HG03159 (cell line): ENCODE measurements at regions not wholly inside any gene's neighbourhood (a gene's known extent, or its start where the extent isn't known, plus 50 kb on each side); places are given as distances from the start of the nearest gene placed in this dataset.

Experiments
- ATAC-seq: cut with Tn5 transposase; IDR thresholded peaks from one replicate; pipeline ENCODE4 v1.9.1; 2021; ENCODE audit warnings: mild to moderate bottlenecking, moderate library complexity; ENCODE audit not compliant: unreplicated experiment

DNA sequence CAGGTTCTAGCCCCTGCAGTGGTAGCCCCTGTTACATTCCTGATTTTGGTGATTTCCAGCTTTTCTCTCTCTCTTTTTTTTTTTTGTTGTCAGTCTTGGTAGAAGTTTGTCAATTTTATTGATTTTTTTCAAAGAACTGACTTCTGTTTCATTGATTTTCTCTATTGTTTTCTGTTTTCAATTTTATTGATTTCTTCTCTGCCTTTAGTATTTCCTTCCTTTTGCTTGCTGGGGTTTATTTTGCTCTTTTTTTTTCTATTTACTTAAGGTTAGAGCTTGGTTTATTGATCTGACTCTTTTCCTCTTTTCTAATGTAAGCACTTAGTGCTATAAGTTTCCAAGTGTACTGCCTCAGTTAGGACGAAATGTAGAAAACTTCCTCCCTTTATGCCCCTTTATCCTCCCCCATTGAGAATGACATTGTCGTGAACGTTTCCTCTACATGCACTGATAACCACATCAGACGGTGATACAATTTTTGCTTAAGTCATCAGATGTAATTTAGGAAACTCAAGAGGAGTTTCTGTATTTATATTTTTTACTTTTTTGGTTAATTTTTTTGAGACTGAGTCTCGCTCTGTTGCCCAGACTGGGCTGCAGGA is 81.1 kb upstream of the HS6ST1 start:
- ATAC-seq = no peak

DNA sequence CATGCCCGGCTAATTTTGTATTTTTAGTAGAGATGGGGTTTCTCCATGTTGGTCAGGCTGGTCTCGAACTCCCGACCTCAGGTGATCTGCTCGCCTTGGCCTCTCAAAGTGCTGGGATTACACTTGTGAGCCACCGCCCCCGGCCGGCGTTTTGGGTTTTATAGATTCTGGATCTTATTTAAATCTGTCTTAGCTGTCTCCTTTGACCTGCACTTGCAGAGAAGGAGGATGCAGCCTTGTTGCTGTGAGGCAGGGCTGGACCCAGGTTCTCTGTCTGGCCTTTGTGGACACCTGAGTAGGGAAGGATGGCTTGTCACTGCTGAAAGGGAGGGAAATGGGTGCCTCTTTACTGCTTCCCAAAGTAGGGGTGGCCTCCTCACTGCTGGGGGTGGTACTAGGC is 83.0 kb upstream of the HS6ST1 start:
- no peak for ATAC-seq

DNA sequence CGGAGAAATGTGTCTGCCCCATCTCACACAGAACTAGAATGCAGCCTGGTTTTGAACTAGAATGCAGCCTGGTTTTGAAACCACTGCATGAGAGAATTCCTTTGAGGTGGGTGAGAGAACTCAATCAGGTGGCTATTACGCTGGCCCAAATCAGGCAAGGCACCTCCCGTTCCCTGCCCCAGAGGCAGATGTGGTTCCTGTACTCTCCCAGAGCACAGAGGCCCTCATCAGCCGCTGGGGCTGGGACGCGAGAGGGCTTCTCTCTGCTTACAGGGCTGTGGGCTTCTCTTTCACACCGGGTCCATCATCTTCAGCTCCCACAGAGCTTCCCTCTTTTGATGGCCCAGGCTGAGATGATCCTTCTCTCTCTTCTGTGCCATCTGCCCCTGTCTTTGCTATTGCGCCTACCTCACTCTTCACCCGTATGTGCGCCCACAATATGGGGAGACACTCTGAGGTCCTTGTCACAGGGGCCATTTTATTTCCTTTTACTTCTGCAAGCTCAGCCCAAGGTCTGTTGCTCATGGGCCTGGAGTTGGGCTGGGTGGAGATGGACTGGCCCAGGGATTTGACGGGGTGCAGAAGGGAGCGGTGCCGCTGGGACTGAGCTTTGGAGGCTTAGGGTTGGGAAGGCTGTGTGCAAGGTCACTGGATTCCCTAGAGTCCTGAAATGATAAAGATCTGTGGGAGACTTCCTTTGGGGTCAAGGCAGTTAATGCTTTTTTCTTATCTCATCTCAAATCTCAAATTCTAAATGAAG is 84.4 kb upstream of the HS6ST1 start:
- ATAC-seq = no peak

DNA sequence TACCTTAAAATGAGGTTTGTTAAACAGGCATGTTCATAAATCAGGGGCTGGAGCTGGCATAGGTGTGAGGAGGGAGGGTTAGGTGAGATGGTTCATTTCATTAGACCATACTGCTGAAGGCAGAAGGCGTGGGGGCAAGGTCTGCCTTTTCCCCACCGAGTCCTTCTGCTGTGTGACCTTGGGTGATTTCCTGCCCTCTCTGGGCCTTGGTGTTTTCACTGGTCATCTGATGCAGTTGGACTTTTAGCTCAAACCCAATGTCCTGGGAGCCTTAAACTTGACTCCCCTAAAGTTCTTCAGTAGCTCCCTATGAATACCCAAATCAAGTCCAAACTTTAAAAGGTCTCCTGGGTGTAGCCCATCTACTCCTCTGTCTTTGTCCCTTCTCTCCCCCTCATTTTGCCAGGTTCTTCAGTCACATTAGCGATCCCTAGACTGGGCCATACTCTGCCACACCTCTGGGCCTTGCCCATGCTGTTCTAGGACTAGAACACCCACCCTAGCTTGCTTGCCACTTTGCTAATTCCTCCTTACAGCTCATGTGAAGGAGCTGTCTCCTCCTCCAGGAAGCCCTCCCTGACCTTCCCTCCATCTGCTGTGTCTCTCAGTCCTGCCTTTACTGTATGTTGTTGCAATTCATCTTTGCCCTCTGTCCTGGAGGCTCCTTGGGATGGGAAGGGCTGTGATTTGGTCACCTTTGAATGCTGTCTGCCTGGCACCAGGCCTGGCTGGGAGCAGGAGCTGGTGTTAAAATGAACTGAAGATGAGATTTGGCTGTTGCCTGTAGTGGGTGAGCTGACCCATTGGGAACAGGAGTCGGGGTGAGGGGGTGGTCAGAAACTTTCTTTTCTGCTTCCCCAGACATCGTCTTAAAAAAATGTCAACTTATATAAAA is 85.4 kb upstream of the HS6ST1 start:
- no peak for ATAC-seq

DNA sequence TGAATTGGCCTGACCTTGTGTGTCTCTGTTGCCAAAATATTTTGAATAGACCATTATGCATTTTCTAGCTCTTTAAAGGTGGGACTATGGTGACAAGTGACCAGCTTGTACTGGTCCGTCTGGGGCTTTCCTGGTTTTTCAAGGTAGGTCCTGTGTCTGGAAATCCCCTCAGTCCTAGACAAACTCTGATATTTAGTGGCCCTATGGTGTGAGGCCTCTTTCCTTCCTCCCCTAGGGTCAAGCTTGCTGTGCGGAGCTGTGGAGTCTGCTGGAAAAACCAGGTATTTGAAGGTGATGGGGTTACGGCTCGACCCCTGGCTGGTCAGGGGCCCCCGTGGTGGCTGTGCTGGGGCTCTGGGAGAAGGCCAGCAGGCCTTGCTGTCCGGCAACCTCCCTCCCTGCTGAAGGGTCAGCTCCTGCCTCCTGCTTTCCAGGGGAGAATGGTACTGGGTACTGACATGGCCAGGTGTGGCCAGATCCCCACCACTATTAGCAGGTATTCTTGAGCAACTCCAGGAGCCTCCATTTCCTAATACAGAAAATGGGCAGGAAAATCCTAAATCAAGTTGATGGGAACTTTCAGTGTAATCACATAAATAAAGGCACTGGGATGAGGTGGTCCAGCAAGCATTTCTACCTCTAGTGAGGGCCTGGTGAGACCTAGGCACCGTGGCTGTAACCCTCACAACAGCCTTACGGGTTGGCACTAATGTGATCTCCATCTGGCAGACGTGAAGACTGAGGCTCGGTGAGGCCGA is 86.2 kb upstream of the HS6ST1 start:
- ATAC-seq = no peak

DNA sequence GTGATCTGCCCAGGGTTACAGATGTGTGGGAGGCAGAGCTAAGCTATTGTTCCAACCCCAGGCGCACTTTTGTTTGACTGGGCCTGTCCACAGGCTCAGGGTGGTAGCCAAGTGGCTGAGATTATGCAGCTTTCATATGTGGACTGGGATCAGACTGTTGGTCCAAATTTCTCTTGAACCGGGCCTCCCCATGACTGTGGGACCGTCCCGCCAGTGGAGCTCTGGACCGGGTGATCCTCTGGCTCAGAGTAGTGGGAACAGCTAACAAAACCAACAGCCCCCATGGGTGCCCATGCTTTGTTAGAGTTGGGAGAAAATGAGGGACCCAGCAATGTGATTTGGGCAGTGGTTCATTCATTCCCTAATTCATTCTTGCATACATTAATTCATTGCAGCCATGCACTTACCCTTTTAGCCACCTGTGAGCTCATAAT is 86.8 kb upstream of the HS6ST1 start:
- no peak for ATAC-seq

DNA sequence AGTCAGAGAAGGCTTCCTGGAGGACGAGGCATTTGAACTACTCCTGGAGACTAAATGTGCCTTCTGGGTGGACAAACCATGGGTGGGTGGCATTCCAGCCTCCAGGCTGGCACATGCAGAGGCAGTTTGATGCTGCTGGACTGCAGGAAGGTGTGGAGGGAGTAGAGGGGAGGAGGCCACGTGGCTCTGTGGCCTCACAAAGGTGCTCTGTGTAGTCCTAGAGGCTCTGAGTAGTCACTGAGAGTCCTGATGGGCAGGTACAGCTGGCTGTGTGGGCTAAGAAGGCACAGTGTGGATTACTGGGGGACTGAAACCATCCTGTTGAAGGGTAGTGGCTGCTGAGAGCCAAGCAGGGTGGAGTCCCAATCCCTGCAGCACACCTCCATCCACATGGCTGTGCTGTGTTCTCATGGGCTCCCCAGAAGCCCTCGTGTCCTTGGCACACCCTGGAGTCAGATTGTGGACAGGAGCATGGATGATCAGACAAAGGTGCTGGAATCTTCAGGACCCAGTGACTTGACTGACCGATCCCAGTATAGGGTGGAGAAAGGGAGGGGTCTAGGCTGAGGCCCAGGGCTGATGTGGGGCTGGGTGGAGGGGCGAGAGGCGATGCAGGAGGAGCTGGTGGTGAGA is 87.4 kb upstream of the HS6ST1 start:
- no peak for ATAC-seq

DNA sequence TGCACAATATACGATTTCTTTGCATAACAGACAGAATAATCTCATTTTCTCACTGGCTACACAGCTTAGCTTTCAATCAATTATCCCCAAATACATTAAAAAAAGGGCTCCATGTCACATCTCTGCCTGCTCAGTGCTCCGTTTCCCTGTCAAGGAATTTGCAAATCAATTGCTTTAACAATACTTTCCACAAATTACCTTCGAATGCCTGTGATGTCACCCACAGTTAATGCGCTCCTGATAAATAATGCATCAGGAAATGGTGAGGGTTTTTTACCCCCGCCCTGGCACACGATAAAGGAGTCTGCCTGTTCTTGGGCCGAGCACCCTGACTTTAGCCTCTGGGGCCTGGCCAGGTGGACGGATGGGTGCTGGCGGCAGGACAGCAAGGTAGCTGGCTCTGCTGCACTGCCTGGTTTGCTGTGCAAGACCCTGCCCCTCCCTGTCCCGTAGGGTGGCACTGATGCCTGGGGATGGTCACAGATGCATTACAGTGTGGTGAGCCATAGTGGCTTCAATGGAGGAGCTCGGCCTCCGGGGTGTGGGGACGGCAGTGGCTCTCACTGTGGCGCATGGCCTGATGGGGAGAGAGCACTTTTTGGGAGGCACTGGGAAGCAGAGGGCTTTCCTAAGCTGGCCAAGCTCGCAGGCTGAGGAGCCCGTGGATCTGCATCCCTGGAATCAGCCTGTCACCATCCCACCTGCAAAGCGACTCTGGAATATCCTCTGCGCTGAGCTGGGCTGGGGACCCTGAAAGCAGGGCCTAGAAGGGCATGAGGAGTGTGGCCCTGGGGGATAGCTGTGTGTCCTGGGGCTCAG is 88.3 kb upstream of the HS6ST1 start:
- ATAC-seq = no peak

DNA sequence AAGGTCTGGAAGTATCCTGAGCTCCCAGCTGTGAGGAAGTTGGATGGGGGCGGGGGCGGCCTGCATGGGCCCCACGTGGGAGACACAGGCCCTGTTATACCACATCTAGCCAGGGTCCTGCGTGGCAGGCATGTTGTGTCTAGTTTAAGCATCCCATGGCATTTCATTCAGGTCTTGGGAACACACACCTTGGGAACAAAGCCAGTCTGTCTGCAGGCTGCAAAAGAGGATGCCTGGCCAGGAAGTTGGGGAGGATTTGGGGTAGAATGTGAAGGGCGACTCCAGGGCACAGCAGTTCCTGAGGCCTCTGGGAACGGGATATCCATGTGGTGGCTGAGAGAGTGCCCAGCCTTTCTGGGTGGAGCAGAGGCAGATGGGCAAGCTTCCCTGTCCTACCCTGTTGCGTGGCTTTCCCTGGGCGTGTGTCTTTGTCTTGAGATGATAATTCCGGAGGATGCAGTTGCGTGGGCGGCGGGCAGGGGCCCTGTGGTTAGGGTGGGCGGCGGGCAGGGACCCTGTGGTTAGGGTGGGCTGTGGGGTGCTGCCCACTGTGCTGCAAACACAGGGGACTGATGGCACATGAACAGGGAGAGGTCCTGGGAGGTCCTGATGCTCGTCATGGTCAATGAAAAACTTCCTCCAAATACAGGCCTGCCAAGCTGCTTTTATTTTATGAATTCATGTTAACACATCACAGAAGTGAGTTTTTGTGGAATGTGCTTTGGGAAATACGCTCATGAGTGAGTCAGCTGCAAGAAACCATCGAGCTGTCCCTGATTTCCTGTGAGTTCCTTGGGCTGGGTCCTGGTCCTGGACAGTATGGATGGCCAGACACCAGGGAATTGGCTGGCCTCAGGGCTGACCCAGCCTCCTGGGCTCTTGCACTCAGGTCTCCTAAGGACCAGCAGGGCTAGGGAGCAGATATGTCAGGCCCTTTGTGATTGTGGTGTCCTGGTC is 90.0 kb upstream of the HS6ST1 start:
- no peak for ATAC-seq

DNA sequence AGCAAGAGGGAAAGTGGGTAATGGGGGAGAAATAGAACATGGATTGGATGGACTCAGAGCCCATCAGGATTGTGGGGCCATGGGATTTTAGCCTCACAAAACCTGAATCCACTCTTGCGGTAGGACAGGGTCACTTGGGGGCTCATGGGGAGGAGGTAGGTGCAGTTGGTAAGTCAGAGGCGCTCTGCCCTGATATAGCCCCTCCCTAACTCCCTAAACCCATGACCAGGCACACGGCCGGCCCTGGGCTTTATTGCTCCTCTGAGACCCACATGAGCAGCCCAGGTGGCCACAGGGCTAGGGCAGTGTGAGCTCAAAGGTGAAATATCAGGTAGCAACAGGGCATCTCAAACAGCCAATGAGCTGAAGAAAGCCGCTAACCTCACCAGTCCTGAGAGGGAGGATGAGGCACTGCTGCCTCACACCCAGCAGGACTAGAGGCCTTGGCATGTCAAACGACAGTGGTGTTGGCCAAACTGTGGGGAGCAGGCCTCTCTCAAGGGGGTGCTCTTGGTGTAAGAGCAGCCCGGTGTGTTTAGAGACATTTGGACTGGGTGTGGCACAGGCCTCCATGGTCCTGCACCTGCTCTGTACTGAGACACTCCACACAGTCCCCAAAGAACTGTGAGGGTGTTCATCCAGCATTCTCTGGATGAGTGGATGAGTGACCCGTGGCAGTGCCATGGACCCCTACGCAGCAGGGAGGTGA is 90.8 kb upstream of the HS6ST1 start:
- ATAC-seq = no peak

DNA sequence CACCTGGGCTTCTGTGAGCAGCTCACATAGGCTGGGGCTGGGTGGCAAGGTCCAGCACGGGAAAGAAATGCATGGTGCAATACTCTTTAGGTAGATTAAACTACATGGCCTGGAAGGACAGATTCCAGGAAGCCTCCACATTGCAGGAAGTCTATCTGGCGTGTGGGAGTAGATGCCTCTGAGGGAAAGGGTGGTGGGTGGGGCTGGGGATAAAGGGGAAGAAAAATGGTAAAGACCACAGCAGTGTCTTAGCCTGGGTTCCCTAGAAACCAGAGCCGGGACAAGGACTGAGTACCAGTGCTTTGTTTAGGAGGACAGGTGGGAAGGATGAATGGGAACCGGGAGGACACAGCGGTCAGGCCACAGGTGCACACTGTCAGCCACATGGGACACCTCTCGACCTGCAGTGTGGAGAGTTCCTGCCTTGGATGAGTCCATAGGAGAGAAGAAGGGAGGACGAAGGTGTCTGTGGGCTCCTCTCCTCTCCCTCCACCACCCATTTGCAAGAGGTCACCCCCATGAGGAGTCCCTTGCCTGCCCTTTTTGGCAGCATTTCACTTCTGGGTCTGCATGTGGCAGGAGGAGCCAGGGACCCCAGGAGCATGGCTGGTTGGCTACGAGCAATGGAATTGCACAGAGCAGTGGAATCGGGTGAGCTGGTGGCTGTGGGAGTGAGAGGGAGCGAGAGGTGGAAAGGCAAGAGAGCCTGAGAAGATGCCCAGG is 91.5 kb upstream of the HS6ST1 start:
- ATAC-seq = no peak

DNA sequence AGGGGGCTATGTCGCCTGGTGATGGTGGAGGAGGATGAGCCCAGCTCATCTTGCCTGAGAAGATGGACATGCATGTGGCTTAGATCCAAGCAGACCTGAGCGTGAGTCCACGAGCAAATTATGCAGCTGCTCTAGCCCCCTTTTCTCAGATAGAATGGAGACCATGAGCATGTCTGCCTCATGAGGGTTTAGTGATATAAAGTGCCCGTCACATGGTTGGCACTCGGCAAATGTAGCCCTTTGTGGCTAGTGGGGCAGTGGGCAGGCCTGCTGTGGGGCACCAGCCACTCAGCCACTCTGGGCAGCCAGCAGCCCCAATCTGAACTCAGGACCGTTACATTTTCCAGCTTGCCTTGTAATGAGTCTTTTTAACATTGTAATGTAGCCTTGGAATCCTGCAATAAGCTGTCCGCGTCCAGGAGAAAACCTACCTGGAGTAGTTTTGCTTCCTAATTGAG is 92.1 kb upstream of the HS6ST1 start:
- no peak for ATAC-seq

DNA sequence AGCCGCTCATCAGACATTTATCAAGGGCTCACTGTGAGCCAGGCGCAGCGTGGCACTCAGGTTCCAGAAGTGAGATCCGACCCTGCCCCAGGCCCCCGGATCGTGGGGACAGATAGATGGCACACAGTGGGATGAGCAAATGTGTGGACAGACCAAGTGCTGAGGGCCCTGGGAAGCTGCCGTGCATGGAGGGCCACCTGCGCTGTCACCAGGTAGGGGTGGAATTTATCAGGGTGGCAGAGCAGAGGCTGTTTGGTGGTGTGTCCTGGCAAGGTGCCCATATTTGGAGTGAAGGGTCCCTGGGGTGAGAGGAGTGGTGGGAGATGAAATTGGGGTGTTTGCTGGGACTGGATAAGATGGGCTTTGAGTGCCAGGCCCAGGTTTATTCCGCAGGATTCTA is 92.8 kb upstream of the HS6ST1 start:
- ATAC-seq = no peak

DNA sequence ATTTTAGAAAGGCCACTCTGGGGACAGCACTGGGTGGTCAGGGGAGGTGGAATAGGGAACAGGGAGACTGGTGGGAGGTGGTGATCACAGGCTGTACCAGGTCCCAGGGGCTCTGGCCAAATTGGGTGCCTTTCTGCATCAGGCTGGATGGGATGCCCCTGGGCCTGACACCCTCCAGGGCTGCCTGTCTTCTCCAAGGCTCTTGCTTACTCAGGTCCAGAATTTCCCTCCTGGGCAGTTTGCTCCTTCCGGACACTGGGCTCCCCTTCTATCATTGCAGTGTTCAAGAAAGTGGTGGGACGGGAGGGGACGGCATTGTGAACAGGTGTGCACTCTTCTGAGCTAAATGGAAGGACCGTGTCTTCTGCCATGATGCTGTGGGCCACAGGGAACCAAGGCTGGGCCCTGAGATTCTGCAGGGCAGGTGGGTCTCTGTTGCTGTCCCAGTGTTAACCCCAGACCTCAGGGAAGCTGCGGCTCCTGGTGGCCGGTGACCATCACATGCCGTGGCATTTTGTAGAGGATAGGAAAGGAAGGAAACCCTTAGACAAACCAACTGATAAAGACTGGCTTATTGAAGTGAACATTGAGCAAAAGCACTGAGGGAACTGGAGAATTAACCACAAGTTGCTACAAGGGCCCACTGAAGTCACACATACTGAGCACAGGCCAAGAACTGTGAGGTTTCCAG is 93.7 kb upstream of the HS6ST1 start:
- no peak for ATAC-seq

DNA sequence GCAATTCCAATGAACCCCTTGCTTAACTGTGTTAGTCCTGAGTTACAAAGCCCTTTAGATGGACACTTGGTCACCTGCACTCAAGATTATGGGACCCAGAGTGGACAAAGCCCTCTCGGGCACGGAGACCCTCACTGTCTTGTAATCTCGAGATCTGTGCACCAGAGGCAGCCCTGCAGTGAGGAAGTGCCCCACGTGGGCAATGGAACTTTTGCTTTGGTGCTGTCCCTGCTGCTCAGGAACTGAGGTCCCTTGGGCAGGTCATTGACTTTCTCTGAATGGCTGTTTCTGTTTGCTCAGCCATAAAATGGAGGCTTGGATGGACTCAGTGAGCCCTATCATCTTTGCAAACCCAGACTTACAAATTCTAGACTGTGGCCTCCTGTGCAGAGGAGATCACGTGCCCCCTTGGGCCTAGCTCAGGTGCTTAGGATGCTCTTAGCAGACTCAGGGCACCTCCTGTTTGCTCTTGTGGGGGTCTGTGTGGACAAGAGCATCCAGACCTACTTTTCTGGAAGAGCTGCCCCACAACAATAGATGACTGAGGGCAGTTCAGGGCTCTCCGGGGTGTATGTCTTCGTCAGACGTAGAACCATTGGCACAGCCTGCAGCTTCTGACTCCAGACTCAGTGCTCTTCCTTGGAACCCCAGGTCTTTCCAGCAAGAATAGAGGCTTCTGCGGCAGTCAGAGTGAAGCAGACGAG is 94.5 kb upstream of the HS6ST1 start:
- no peak for ATAC-seq

DNA sequence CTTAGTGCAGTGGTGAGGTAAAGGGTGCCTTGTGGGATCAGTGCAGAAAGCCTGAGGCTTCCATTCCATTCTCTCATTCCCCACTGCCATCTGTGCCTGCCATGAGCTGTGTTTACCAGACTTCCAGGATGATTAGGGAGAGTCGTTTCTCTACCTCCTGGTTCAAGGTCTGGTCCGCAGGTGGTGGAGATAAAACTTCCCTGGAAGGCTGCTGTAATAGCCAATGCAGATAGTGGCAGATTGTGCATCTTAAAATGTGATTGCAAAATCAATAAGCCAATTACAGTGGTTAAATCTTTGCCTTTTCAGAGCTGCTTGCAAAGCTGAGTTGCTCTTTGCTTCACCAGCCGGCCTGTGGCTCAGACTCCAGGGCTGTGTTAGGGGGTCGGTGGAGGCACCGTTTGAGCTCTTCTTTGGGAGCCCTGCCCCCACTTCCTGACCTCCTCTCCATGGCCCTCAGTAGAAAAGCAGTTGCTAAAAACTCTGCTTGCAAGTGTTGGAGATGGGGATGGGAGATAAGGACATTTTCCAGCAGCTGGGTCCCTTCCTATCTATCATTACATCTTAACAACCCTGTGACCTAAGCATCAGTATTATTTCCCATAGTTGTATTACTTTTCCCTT is 95.2 kb upstream of the HS6ST1 start:
- no peak for ATAC-seq
